ENCODE measurements at regions not wholly inside any gene's neighbourhood (a gene's known extent, or its start where the extent isn't known, plus 50 kb on each side); places are given as distances from the start of the nearest gene placed in this dataset.

DNA sequence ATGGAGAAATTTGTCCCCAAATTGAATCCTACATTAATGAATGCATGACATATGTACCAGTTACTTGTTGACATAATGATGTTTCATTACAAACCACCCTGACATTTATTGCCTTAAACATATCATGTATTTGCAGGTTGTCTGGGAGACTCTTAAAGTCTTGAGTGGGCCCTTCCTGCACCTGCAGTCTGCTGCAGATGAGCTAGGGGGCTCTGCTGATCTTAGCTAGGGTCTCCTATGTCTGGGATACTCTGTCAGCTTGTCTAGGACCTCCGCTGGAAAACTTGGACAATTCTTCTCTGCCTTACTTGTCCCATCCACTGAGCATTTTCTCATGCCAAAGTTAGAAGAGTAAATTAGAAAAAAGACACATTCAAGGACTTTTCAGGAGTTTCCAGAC, 581.6 kb downstream of the HAO1 start:
- no peak for DNase-seq

DNA sequence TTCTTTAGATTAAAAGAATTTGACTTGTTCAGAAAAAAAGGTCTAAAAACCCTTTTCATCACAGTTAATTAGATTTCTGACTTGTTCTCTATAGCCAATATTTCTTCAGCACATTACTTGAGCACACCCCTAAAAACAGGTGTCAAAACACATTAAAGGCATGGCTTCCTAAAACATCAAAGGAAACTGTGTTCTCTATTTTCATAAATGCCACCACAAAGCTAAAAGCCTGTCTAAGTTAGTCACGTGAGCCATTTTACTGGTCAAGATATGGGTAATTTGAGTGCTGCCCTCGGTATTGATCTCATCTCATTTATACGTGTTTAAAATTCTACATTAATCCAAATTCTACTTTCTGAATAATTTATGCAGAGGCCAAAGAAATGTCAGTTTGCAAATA, 580.5 kb downstream of the HAO1 start:
- DNase-seq = no peak

DNA sequence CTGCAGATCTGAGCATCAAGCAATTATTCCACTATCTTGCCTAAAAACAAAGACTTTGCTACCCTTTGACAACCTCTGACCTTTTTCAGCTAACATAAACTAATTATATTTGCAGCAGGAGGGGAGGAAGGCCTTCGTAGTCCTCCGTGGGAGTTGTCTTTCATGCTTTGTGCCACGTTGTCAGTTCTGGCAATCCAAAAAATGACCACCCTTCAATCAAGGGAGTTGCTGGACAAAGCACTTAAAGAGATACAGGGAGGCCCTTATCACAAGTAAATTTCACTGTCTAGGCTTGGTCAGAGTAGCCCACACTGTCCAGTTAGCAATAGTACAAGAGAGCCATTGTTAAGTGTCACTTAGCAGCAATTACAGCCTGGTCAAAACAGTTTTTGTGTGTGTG, 578.9 kb downstream of the HAO1 start:
- DNase-seq = no peak

DNA sequence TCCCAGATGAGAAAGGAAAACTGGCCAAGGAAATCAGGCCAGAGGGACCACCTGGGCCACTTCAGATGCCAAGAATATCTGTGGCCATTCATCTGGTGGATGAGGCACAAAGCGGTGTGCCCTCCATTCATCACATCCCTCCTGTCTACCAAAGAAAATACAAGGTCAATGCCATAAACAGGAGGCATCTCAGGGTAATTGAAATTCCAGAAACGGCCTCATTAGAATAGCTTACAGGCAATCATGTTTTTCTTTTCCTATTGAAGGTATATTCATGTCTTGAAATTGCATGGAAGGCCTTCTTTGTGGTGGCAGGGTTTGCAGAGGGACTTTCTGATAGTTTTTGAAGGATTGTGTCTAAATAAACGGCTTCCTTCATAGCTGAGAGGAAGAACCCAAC, 578.3 kb downstream of the HAO1 start:
- DNase-seq = no peak

DNA sequence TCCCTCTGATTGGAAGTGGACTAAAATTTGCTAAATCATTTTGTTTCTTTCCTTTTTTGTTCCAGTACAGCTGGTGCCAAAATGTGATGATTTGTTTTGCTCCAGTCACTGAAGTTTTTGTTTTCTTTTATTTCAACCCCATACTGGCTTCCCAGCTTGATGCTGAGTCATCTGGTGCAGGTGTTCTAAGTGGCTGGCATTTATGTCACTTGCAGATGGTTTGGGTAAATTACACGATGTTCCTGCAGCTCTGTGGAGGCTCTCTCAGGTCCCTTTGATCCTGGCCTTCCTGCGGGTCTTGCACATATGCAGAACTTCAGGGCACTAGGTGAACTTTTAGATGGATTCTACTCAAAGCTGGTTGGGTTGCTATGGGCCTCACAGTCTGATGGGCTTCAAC, 577.7 kb downstream of the HAO1 start:
- no peak for DNase-seq

DNA sequence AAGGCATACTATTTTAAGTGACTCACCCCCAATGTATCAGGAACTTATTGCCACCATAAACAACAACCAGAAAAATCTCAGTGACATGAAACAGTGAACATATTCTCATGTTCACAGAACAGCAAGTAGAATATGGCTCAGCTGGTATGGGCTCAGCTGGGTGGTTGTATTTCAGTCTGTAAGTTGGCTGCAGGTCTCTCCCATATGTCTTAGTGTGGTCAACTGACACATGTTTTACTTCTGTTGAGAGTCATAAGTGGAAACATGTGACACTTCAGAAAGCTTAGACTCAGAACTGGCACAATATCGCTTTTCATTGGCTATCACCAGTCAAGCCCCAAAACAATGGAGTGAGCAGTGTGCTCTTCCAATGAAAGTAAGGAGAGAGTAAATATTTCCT, 574.1 kb downstream of the HAO1 start:
- no peak for DNase-seq

DNA sequence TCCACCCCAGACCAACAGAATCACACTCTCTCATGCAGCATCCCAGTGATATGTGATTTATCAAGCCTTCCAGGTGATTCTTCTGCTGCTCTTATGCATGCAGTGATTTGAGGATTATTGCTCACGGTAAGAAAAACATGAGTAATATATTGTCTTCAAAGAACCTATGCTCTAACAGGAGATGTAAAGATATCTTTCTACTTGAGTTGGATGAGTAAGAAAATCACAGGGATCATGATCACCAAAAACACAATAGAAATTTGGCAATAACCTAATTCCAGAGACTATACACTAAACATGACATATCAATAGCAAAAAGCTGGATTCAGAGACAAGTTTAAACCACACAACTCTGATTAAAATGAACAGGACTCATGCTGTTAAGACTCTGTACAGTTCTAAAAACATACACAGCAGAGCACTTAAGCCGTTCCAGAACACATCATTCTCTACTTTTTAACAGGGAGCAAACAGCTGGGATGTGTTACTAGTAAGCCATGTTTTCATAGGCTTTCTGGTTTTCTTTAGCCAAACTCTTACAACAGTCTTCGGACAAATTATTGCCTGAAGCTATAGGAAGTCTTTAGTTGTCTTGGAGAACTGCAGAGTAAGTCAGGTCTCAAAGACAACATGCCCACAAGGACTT, 568.6 kb downstream of the HAO1 start:
- DNase-seq = no peak

DNA sequence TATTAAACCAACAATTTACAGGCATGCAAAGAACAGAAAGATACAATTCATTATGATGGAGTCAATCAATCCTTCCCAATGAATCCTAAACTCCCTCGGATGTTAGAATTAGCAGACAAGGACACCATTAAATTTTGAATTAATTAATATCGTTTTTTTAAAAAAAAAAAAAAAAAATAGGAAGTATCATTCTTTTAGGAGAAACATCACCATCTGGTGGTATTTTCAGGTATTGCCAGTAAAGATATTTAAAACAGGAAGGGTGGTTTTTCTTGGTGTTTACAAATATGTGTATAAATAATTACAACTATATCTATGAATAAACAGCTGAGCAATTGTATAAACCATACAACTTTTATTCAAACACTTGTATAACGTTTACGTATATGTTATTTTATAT, 564.4 kb downstream of the HAO1 start:
- no peak for DNase-seq

DNA sequence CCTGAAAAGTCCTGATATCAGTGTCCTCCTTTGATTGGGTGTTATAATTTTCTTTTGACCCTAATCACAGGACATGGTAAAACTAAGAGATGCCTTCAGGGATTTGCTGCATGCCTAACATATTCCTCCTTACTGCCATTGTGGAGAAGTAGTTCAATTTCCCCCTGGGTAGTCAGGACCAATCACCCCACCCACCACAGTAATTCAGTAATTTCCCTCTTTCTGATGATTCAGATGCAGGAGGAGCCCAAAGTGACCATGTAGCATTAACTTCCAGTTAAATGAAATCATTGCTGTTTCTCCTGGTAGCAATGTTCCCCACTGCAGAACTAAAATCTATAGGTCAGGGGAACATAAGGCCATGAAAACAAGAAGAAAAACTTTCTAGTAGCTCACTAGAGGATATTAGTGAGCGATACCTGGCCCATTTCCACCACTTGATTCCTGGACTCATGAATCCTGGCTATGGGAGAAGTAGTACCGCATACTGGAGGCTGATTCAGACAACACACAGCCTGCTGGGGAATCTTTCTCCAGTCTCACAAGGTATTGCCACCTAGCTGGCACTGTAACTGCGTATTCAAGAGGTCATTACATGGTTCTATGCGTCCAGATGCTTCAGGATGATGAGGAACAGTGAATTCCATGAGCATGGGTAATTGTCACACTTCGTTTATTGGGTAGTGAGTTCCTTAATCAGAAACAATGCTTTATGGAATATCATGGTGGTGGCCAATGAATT, 561.2 kb downstream of the HAO1 start:
- DNase-seq = no peak

DNA sequence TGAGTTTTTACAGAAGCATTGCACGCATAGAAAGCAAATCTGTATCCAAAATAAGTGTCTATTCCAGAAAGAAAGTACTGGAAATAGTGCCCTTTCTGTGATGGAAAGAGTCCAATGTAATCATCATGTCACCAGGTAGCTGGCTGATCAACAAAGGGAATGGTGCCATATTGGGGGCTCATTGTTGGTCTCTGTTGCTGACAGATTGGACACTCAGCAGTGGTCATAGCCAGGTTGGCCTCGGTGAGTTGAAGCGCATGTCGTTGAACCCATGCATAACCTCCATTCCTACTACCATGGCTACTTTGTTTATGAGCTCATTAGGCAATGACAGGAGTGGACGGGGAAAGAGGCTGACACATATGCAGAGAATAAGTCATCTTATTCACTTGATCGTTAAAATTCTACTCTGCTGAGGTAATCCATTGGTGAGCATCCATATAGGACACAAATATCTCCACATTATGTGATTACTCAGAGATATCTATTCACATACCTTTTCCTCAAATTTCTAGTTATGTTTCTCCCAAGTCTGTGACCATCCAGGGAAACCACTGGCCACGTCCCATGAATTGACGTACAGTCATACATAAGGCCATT, 560.5 kb downstream of the HAO1 start:
- DNase-seq = no peak

DNA sequence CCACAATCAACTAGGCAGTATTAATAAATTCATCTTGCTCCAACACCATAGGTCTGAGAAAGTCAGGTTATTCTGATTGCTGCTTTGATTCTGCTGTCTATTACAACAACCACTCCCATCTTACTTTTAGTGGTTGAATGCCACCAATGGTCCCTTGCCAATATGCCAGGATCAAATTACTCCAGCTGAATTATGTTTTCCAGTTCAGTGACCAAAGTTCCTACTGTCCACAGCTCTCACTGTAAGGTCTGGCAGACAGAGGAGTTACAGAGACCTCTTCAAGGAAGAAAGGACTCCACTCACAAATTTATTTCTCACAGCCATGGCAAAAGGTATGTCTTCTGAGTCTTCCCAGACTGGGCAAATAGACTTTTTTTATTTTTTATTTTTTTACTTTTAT, 557.0 kb downstream of the HAO1 start:
- no peak for DNase-seq

DNA sequence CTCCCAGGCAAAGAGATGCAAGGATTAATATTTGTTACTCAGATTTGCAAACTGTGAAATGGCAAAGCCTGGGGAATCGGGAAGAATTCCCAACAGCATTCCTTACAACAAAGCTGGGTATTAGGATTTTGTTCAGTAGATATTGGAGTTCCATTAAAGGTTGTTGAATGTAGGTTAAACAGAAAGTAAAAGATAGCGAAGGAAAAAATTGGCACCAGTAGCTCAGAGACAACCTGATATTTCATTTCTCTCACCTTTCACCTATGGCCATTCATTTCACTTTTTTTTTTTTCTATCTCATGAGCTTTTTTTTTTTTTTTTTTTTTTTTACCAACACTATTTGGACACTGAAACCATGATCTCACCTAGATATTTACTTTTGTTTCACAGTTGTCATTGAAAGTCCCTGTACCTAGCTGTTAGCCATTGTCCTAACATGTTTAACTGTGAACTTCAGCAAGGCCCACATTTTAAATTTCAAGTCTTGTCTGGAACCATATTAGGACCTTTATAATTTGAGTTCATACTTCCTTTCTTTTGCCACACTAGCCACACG, 552.5 kb downstream of the HAO1 start:
- no peak for DNase-seq

DNA sequence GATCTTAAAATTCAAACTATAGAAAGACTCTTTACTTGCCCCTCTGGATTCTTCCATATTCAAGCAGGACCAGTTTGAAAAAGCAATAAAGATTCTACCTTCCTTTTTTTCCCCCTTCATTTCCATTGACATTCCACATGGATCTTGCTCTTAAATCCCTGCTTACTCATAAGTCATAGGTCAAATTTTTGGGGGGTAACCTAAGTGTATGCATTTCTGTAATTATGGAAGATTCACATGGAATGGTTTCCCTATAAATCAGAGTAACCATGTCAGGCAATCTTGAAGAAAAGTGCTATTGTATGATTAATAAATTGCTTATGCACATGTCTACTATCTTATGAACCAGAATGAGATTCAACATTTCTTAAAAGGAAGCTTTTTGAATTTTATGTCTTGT, 551.0 kb downstream of the HAO1 start:
- DNase-seq = no peak

DNA sequence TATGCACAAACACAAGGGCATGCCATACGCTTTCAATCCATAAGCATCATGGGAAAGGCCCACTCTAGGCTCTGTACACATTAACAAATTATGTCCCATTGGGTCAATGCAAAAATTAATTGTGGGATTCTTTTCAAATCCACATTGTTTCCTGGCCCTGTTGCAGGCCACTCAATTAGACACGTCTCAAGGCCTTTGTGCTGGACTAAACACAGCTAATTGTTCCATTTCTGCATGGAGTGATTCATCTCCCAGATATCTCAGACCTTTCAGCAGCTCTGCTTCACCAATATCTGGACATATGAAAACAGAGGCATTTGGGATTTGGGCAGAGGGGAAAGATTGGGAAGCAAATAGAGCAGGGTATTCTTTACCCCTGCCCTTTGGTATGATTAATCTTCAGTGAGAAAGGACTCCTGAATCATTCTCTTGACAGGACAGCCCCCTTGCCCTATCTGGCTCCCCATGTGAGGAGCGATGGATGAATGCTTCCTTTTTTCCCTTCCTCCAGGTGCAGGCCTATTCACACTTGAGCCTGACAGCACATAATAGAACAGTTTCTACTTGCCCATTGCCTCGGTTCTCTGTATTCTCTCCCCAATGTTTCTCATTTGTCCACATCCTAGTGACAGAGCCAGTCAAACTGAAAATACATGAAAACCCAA, 547.6 kb downstream of the HAO1 start:
- DNase-seq = no peak

DNA sequence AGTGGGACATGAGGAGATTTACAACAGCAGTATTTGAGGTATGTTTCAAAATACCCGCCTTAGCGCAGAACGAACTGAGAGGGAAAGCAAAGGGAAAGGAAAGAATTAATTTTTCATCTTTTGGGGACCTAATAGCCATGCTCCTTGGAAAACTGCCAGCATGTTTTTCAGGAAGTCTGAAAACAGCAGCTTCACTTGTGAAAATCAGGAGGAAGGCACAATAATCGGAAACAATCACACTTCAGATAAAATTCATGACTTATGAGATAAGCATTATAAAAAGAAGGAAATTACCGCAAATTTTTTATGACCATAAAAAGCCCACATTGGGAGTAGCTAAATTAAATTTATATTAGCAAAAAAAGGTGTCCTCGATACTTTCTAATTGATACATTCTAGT, 541.1 kb downstream of the HAO1 start:
- no peak for DNase-seq

DNA sequence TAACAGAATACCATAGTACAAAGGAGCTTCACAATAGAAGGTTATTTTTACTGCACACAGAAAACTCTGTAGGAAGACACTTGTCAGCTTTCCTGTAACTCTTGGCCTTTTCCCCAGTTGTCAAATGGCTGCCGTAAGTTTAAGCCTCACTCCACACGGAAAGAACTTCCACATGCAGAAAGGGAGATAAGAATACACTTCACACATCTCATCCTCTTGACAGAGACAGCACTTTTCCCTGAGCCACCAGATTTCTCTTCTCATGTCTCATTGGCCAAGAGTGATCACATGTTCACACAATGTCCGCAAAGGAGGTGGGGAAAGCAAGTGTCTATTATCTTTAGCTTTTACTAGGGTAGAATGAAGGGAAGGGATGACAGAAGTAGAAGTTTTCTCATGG, 540.7 kb downstream of the HAO1 start:
- no peak for DNase-seq

DNA sequence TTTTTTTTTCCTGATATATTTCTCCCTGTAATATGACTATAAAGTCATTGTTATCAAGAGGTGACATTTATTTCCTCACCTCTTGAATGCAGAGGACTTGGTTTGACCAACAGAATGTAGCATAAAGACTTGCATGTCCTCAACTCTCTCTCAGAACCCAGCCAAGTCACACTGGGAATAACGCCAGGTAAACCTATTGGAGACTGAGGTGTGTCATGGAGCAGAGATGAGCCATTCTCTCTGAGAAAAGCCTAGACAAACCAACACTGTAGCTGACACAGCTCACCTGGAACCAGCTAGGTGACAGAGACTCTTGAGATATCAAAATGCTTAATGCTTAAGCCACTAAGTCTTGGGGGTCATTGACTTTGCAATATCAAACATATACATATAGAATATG, 533.6 kb downstream of the HAO1 start:
- no peak for DNase-seq

DNA sequence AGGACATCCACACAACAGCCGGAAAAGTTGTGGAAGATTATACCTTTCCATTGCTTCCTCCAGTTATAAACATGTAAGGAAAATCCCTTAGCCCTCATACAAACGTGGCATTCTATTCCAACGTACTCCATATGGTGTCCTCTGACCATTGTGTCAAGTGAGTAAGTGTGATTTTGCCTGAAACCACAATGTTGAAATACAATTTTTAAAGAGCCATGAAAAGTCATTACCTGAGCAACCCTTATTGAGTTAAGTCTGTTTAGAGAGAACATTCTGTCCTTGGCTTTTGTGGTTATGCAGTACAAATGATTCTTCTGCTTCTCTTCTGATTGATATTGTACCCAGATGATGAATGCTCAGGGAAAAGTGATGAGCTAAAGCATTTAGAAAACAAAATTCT, 530.1 kb downstream of the HAO1 start:
- DNase-seq = no peak

DNA sequence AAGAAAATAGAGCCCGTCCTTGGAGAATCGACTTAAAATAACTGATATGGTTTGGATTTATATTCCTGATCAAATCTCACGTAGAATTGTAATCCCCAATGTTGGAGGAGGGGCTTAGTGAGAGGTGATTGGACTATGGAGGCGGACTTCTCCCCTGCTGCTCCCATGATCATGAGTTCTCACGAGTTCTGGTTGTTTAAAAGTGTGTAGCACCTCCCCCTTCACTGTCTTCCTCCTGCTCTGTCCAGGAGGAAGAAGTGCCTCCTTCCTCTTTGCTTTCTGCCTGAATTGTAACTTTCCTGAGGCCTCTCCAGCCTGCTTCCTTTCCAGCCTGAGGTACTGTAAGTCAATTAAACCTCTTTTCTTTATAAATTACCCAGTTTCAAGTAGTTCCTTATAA, 529.2 kb downstream of the HAO1 start:
- no peak for DNase-seq

DNA sequence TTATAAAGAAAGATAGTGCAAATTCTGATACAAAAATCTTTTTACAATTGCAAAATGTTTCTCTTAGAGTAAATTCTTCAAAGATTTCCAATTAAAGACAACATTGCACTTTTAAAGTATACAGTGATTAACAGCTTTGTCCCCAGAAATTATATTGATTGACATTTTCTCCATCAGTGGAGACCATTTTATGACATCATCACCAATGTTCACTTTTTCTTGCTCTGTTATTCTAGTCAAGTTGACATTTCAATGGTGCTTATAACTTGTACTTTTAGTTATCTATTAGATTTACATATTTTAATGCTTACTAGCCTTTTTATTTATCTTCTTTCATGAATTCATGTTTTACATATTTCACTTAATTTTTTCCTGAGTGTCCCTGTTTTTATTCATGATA, 524.8 kb downstream of the HAO1 start:
- DNase-seq = no peak

DNA sequence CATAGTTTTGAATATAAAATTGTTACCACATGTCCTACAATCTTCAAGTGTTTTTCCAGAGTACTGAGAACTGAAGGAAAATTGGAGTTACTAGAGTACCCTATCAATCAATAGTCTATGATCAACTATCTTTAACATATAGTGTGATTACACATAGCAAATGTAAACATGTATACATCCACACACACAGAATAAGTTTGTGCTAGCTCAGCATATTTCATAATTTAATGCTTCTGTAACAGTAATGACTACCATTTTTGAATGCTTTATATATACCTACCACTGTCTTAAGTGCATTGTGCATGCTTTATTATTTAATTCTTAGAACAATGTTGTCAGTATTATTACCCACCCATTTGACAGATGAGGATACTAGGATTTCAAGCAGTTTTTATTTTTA, 523.9 kb downstream of the HAO1 start:
- DNase-seq = no peak

DNA sequence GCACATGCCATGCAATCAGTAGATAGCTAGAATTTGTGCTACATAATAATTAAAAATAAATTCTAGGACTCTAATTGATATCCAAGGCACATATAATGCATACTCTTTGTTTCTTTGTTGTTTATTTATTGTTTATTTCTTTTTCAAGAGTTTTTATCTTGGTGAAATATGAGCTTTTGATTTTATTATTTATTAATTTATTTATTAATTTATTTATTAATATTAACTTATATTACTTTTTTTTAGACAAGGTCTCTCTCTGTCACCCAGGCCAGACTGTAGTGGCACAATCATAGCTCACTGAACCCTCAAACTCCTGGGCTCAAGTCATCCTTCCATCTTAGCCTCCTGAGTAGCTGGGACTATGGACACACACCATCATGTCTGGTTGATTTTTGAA, 519.9 kb downstream of the HAO1 start:
- no peak for DNase-seq

DNA sequence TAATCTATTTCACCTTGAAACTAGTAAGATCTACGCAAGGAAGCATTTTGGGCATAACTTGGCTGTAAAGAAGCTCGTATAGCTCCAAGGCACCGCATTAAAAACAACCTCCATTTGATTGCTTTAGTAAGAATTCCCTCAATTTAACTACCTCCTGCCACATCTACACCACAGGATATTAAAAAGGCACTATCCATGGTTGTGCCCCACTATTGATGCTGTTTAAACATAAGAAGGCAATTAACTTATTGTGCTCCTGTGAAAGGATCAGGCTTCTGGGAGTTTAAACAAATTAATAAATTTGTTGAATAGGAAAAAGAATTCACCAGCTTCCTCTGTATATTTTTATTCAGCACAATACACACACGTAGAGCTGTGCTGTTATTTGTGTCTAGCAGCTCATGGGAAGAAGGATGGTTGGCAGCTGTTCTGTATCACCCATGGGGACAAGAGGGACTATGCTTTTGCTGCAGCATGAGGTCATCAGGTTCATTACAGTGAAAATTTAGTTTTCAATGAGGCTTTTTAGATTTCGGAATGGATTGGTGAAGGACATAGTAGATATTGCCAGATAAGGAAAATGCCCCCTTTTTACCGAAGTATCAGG, 513.3 kb downstream of the HAO1 start:
- DNase-seq = no peak
